ENCODE measurements at regions not wholly inside any gene's neighbourhood (a gene's known extent, or its start where the extent isn't known, plus 50 kb on each side); places are given as distances from the start of the nearest gene placed in this dataset.

GRCh38 chr12:114302606-114303315 is 103.2 kb downstream of the TBX5 start:
- Histone ChIP-seq H3K27me3 (ENCODE audit: control insufficient read depth, insufficient read depth, low read length) (no peaks in the 10 kb centered on the region), H3K4me3 (ENCODE audit: low read depth, low read length) (no peak overlapping the region), H3K36me3 (ENCODE audit: control insufficient read depth, insufficient read depth, low read length) (no peaks in the 10 kb centered on the region)
- FAIRE-seq (no peak), DNase-seq (ENCODE audit: low read depth) (no peak)
- TF ChIP-seq CTCF (IDR thresholded peaks at IDR 0.05; ENCODE audit: insufficient read depth, low read length, severe bottlenecking): no peak

GRCh38 chr12:114302117-114302516 is 103.8 kb downstream of the TBX5 start:
- FAIRE-seq (no peak), DNase-seq (ENCODE audit: low read depth) (no peak)
- H3K36me3 ChIP-seq (ENCODE audit: control insufficient read depth, insufficient read depth, low read length): no peaks in the 10 kb centered on the region
- no peak overlapping the region for H3K4me3 ChIP-seq (ENCODE audit: low read depth, low read length)
- no peak for TF ChIP-seq CTCF (IDR thresholded peaks at IDR 0.05; ENCODE audit: insufficient read depth, low read length, severe bottlenecking)
- H3K27me3 ChIP-seq (ENCODE audit: control insufficient read depth, insufficient read depth, low read length): no peaks in the 10 kb centered on the region

- H3K36me3 ChIP-seq (ENCODE audit: control insufficient read depth, insufficient read depth, low read length): no peaks in the 10 kb centered on the region
- FAIRE-seq: no peak
- no peak for TF ChIP-seq CTCF (IDR thresholded peaks at IDR 0.05; ENCODE audit: insufficient read depth, low read length, severe bottlenecking)
- H3K27me3 ChIP-seq (ENCODE audit: control insufficient read depth, insufficient read depth, low read length): no peaks in the 10 kb centered on the region
- no peak for DNase-seq (ENCODE audit: low read depth)
- no peak overlapping the region for H3K4me3 ChIP-seq (ENCODE audit: low read depth, low read length)
These were observed 111.7 kb downstream of the TBX5 start for GRCh38 chr12:114294303-114294685.

GRCh38 chr12:114293571-114294302 is 112.2 kb downstream of the TBX5 start:
- no peaks in the 10 kb centered on the region for H3K27me3 ChIP-seq (ENCODE audit: control insufficient read depth, insufficient read depth, low read length)
- no peak overlapping the region for H3K4me3 ChIP-seq (ENCODE audit: low read depth, low read length)
- TF ChIP-seq CTCF (IDR thresholded peaks at IDR 0.05; ENCODE audit: insufficient read depth, low read length, severe bottlenecking): no peak
- no peak for FAIRE-seq
- no peak for DNase-seq (ENCODE audit: low read depth)
- H3K36me3 ChIP-seq (ENCODE audit: control insufficient read depth, insufficient read depth, low read length): no peaks in the 10 kb centered on the region

GRCh38 chr12:114293073-114293472 is 112.9 kb downstream of the TBX5 start:
- Histone ChIP-seq H3K4me3 (ENCODE audit: low read depth, low read length) (no peak overlapping the region), H3K27me3 (ENCODE audit: control insufficient read depth, insufficient read depth, low read length) (no peaks in the 10 kb centered on the region), H3K36me3 (ENCODE audit: control insufficient read depth, insufficient read depth, low read length) (no peaks in the 10 kb centered on the region)
- no peak for TF ChIP-seq CTCF (IDR thresholded peaks at IDR 0.05; ENCODE audit: insufficient read depth, low read length, severe bottlenecking)
- no peak for DNase-seq (ENCODE audit: low read depth)
- FAIRE-seq: no peak

All from bronchial epithelial cell (primary cell).